OCI-LY1 (cell line): ENCODE measurements at regions not wholly inside any gene's neighbourhood (a gene's known extent, or its start where the extent isn't known, plus 50 kb on each side); places are given as distances from the start of the nearest gene placed in this dataset.

Experiments used
- EZH2 ChIP-seq: fragments of 200-600 bp; sonication (generic), shearing (Covaris generic); IDR thresholded peaks from 2 replicates; pipeline ENCODE4 v1.8.0; 2017; ENCODE audit warnings: borderline replicate concordance, mixed run types, mild to moderate bottlenecking, antibody characterized with exemption, low read length, moderate library complexity, mixed read lengths
- TF ChIP-seq, protein P1 (sequence below): fragments of 200-600 bp; sonication (generic), shearing (Covaris generic); IDR thresholded peaks from 2 replicates; pipeline ENCODE4 v1.5.1; 2017; ENCODE audit warnings: mild to moderate bottlenecking, antibody characterized with exemption, low read length, moderate library complexity, mixed read lengths

DNA sequence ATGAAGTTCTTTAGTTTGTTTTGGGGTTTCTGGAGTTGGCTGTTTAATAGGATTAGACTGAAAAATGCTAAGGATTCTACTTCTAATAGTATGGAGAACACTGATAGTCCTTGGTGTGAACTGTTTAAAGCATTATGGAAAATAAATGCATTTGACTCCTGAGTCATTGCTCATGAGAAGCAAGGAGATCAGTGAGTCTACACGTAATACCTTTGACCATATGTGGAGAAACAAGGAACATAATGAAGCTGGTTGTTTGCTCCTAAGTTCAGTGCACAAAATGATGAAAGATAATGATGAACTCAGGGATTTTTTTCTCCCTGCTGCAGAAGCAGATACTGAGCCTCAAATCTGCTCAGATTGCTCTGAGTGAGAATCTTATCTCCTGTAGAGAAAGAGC lies 158.9 kb upstream of the COL11A1 start:
- TF ChIP-seq, protein P1, sequence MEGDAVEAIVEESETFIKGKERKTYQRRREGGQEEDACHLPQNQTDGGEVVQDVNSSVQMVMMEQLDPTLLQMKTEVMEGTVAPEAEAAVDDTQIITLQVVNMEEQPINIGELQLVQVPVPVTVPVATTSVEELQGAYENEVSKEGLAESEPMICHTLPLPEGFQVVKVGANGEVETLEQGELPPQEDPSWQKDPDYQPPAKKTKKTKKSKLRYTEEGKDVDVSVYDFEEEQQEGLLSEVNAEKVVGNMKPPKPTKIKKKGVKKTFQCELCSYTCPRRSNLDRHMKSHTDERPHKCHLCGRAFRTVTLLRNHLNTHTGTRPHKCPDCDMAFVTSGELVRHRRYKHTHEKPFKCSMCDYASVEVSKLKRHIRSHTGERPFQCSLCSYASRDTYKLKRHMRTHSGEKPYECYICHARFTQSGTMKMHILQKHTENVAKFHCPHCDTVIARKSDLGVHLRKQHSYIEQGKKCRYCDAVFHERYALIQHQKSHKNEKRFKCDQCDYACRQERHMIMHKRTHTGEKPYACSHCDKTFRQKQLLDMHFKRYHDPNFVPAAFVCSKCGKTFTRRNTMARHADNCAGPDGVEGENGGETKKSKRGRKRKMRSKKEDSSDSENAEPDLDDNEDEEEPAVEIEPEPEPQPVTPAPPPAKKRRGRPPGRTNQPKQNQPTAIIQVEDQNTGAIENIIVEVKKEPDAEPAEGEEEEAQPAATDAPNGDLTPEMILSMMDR: no peak
- TF ChIP-seq EZH2: no peak
